HCT116 (cell line): ENCODE measurements at regions not wholly inside any gene's neighbourhood (a gene's known extent, or its start where the extent isn't known, plus 50 kb on each side); places are given as distances from the start of the nearest gene placed in this dataset.

Experiments used
- ATF3 ChIP-seq: IDR thresholded peaks from 2 replicates; pipeline ENCODE4 v1.6.1; 2012
- CTCF ChIP-seq, 3 experiments: fragments of 200-600 bp in 1 of 3; sonication (generic) in 1 of 3; IDR thresholded peaks in 2 of 3; conservative IDR thresholded peaks in 1 of 3; 2 replicates each; pipeline ENCODE4 v1.5.1; 2012 to 2017; ENCODE audit warnings: low read depth in 2 of 3, low read length in 2 of 3, antibody characterized with exemption in 1 of 3, borderline replicate concordance in 1 of 3, control low read depth in 1 of 3, mild to moderate bottlenecking in 1 of 3, mixed read lengths in 1 of 3, mixed run types in 1 of 3, moderate library complexity in 1 of 3; ENCODE audit not compliant: insufficient read depth in 1 of 3
- EGR1 ChIP-seq: IDR thresholded peaks from 2 replicates; pipeline ENCODE4 v1.6.1; 2012; ENCODE audit warnings: low read depth
- EZH2 ChIP-seq: fragments of 200-600 bp; sonication (generic); IDR thresholded peaks from 2 replicates; pipeline ENCODE4 v1.6.1; 2017; ENCODE audit warnings: antibody characterized with exemption, mixed run types
- EZH2phosphoT487 ChIP-seq: fragments of 200-600 bp; IDR thresholded peaks from 2 replicates; pipeline ENCODE4 v1.6.1; 2018; ENCODE audit warnings: antibody characterized with exemption, borderline replicate concordance
- JUND ChIP-seq: IDR thresholded peaks from 2 replicates; pipeline ENCODE4 v1.6.1; 2012
- POLR2A ChIP-seq: IDR thresholded peaks from 2 replicates; pipeline ENCODE4 v1.7.0; 2011; ENCODE audit warnings: borderline replicate concordance; ENCODE audit not compliant: insufficient read depth, insufficient read length; ENCODE audit errors: extremely low read depth
- POLR2AphosphoS5 ChIP-seq: IDR thresholded peaks from 2 replicates; pipeline ENCODE4 v1.6.1; 2011; ENCODE audit warnings: mild to moderate bottlenecking, low read depth, low read length, moderate library complexity
- REST ChIP-seq: IDR thresholded peaks from 2 replicates; pipeline ENCODE4 v1.6.1; 2012; ENCODE audit warnings: low read depth
- SP1 ChIP-seq: IDR thresholded peaks from 2 replicates; pipeline ENCODE4 v1.6.1; 2012; ENCODE audit warnings: low read depth
- TCF7L2 ChIP-seq: IDR thresholded peaks from 2 replicates; pipeline ENCODE4 v1.7.0; 2011; ENCODE audit warnings: borderline replicate concordance, inconsistent platforms; ENCODE audit not compliant: insufficient read depth, insufficient read length; ENCODE audit errors: extremely low read depth
- ZFX ChIP-seq: fragments of 450-650 bp; IDR thresholded peaks from 2 replicates; pipeline ENCODE4 v1.6.1; 2017
- ZNF274 ChIP-seq: fragments of 200-500 bp; sonication (Bioruptor generic); IDR thresholded peaks from 2 replicates; pipeline ENCODE4 v1.6.1; 2014; ENCODE audit warnings: mild to moderate bottlenecking, low read depth, low read length, inconsistent platforms

GRCh38 chr16:64172652-64173051 lies 949.2 kb downstream of the CDH11 start:
- no peak for TF ChIP-seq CTCF (IDR thresholded peaks at IDR 0.05 in 2 of 3, conservative IDR thresholded peaks at IDR 0.05 in 1 of 3; ENCODE audit: borderline replicate concordance in 1 of 3, insufficient read depth in 1 of 3, low read depth in 2 of 3, low read length in 2 of 3)
- TF ChIP-seq EZH2phosphoT487 = no peak
- no peak for TF ChIP-seq ZFX
- TF ChIP-seq REST = no peak
- TF ChIP-seq EZH2 = no peak
- TF ChIP-seq TCF7L2 = no peak
- no peak for TF ChIP-seq POLR2A
- no peak for TF ChIP-seq POLR2AphosphoS5
- no peak for TF ChIP-seq EGR1
- TF ChIP-seq JUND = no peak
- no peak for TF ChIP-seq ZNF274
- no peak for TF ChIP-seq ATF3
- TF ChIP-seq SP1 = no peak
